Breast epithelium (tissue), 4 donors: ENCODE measurements at regions not wholly inside any gene's neighbourhood (a gene's known extent, or its start where the extent isn't known, plus 50 kb on each side); places are given as distances from the start of the nearest gene placed in this dataset.

Experiments used
- DNase-seq, 2 donors: peaks; one replicate each; pipeline ENCODE4 v3.0.0-alpha.2; 2019; ENCODE audit warnings: low spot score in 2 of 2
- H3K27ac ChIP-seq, 2 donors: fragments of 200-600 bp; sonication (generic) in 1 of 2; one replicate each; pipeline ENCODE4 v1.5.1; 2016 to 2019; ENCODE audit warnings: mild to moderate bottlenecking in 1 of 2
- H3K27me3 ChIP-seq, 2 donors: fragments of 200-600 bp; sonication (generic) in 1 of 2; one replicate each; pipeline versions ENCODE4 v1.5.1 to v1.6.0; 2017 to 2019; ENCODE audit warnings: control low read depth in 1 of 2, mild to moderate bottlenecking in 1 of 2
- H3K36me3 ChIP-seq: fragments of 200-600 bp; one replicate; pipeline ENCODE4 v1.5.1; 2019
- H3K4me1 ChIP-seq, 2 donors: fragments of 200-600 bp; sonication (generic); one replicate each; pipeline ENCODE4 v1.5.1; 2016 to 2019; ENCODE audit warnings: control low read depth in 1 of 2
- H3K4me3 ChIP-seq, 3 donors: fragments of 200-600 bp; sonication (generic); 1 replicate in 2 of 3; 2 replicates in 1 of 3; pipeline ENCODE4 v1.5.1; 2016 to 2019; ENCODE audit warnings: mild to moderate bottlenecking in 3 of 3, moderate library complexity in 2 of 3
- H3K9me3 ChIP-seq, 2 donors: fragments of 200-600 bp; sonication (generic) in 1 of 2; one replicate each; pipeline ENCODE4 v1.5.1; 2016 to 2019; ENCODE audit warnings: control low read depth in 1 of 2
- CTCF ChIP-seq, 3 donors: fragments of 450-650 bp; IDR thresholded peaks; one replicate each; pipeline ENCODE4 v1.5.1; 2016 to 2017; ENCODE audit warnings: antibody characterized with exemption in 3 of 3, mild to moderate bottlenecking in 3 of 3, moderate library complexity in 3 of 3
- POLR2A ChIP-seq: fragments of 450-650 bp; IDR thresholded peaks from one replicate; pipeline ENCODE4 v1.6.1; 2016; ENCODE audit warnings: antibody characterized with exemption, mild to moderate bottlenecking, moderate library complexity
- POLR2AphosphoS5 ChIP-seq, 3 donors: sonication (generic); formaldehyde crosslinking; IDR thresholded peaks; one replicate each; pipeline ENCODE4 v1.6.1; 2017; ENCODE audit warnings: antibody characterized with exemption in 3 of 3
- intact Hi-C: fragments of 100-400 bp; cut with DNase I; formaldehyde crosslinking; loops from one replicate; pipeline ENCODE4 v1.15.1; 2023; ENCODE audit warnings: low total_unique reads

DNA sequence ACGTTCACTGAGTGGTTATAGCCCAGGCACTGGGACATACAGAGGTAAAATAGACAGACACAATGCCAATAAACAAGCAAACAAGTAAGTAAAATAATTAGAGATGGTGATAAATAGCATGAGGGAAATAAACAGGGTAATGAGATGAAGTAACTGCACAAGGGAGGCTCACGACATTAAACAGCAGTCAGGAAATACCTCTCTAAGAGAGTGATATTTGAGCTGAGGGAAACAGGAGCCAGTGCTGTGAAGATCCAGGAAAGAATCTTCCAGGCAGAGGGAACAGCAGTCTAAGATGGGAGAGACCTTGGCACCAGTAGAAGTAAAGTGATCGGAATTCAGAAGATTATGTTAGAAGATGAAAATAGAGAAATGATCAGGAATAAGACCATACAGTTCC is 279.4 kb downstream of the HINT1 start:
- Histone ChIP-seq H3K4me1 (no peaks in the 10 kb centered on the region), H3K27me3 (no peaks in the 10 kb centered on the region), H3K9me3 (no peaks in the 10 kb centered on the region), H3K27ac (no peak overlapping the region), H3K4me3 (no peak overlapping the region), H3K36me3 (no peaks in the 10 kb centered on the region)
- intact Hi-C loops: no loop called here
- TF ChIP-seq CTCF (IDR thresholded peaks at IDR 0.05) (no peak), POLR2AphosphoS5 (IDR thresholded peaks at IDR 0.05) (no peak), POLR2A (no peak)
- DNase-seq: no peak

GRCh38 chr5:130885027-130885426 is 280.0 kb downstream of the HINT1 start:
- intact Hi-C loops: no loop called here
- H3K4me1 ChIP-seq: no peaks in the 10 kb centered on the region
- no peaks in the 10 kb centered on the region for H3K9me3 ChIP-seq
- no peaks in the 10 kb centered on the region for H3K27me3 ChIP-seq
- no peak overlapping the region for H3K4me3 ChIP-seq
- no peaks in the 10 kb centered on the region for H3K36me3 ChIP-seq
- no peak for DNase-seq
- no peak overlapping the region for H3K27ac ChIP-seq
- TF ChIP-seq CTCF (IDR thresholded peaks at IDR 0.05) (no peak), POLR2AphosphoS5 (IDR thresholded peaks at IDR 0.05) (no peak), POLR2A (no peak)

GRCh38 chr5:130884023-130884422 is 281.0 kb downstream of the HINT1 start:
- DNase-seq: no peak
- Histone ChIP-seq H3K27me3 (no peaks in the 10 kb centered on the region), H3K27ac (no peak overlapping the region), H3K4me3 (no peak overlapping the region), H3K9me3 (no peaks in the 10 kb centered on the region), H3K36me3 (no peaks in the 10 kb centered on the region), H3K4me1 (no peaks in the 10 kb centered on the region)
- TF ChIP-seq CTCF (IDR thresholded peaks at IDR 0.05) (no peak), POLR2AphosphoS5 (IDR thresholded peaks at IDR 0.05) (no peak), POLR2A (no peak)
- intact Hi-C loops: no loop called here

DNA sequence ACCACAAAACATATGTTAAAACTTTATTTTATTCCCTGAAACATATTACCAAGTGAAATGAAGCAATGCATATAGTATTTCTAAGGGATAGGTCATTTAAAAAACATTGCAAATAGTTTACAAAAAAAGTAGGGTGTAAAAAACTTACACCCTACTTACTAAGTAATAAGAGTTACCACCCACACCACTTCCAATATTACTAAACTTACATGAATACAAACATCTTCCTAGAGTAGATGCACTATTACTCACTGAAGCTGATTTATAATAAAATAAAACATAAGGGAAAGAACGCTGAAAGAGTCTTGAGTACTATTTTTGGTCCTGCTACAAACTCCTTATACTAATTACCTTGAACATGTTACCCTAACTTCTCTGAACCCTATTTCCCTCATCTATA is 289.4 kb downstream of the HINT1 start:
- H3K9me3 ChIP-seq: no peaks in the 10 kb centered on the region
- no peak for TF ChIP-seq POLR2A
- no peak for TF ChIP-seq POLR2AphosphoS5 (IDR thresholded peaks at IDR 0.05)
- TF ChIP-seq CTCF (IDR thresholded peaks at IDR 0.05): no peak
- no peak for DNase-seq
- no peak overlapping the region for H3K27ac ChIP-seq
- no peaks in the 10 kb centered on the region for H3K4me1 ChIP-seq
- no peak overlapping the region for H3K4me3 ChIP-seq
- intact Hi-C loops: no loop called here
- H3K36me3 ChIP-seq: no peaks in the 10 kb centered on the region
- H3K27me3 ChIP-seq: no peaks in the 10 kb centered on the region

- Histone ChIP-seq H3K27me3 (no peaks in the 10 kb centered on the region), H3K36me3 (no peaks in the 10 kb centered on the region), H3K27ac (no peak overlapping the region), H3K4me3 (no peak overlapping the region), H3K9me3 (no peaks in the 10 kb centered on the region), H3K4me1 (no peaks in the 10 kb centered on the region)
- intact Hi-C loops: no loop called here
- no peak for DNase-seq
- TF ChIP-seq POLR2AphosphoS5 (IDR thresholded peaks at IDR 0.05): no peak
- no peak for TF ChIP-seq CTCF (IDR thresholded peaks at IDR 0.05)
- TF ChIP-seq POLR2A: no peak
Measured at GRCh38 chr5:130874861-130875417, 290.1 kb downstream of the HINT1 start.
